Lung (tissue), 11 donors: ENCODE measurements at regions not wholly inside any gene's neighbourhood (a gene's known extent, or its start where the extent isn't known, plus 50 kb on each side); places are given as distances from the start of the nearest gene placed in this dataset.
"Not testable (repeated sequence)": the region's sequence is repeated elsewhere in the genome, so short reads cannot be mapped to it uniquely, and the experiment has no call there.

Experiments used
- ATAC-seq: fragments of 200-7000 bp; cut with Tn5 transposase; one replicate; pipeline ENCODE4 v1.9.1; 2020; ENCODE audit warnings: moderate number of reproducible peaks; ENCODE audit not compliant: insufficient read depth, low FRiP score
- DNase-seq, 3 donors: peaks; one replicate each; pipeline ENCODE4 v3.0.0-alpha.2; 2013 to 2017
- H3K27ac ChIP-seq, 2 donors: one replicate each; pipeline ENCODE4 v1.5.1; 2013; ENCODE audit warnings: mild to moderate bottlenecking in 2 of 2, moderate library complexity in 2 of 2, control low read depth in 1 of 2, inconsistent platforms in 1 of 2, low read depth in 1 of 2, low read length in 1 of 2
- H3K27me3 ChIP-seq, 3 donors: one replicate each; pipeline ENCODE4 v1.5.1; 2013; ENCODE audit warnings: low read length in 2 of 3; ENCODE audit not compliant: control insufficient read depth in 3 of 3, insufficient read depth in 3 of 3
- H3K36me3 ChIP-seq, 4 donors: one replicate each; pipeline ENCODE4 v1.5.1; 2013; ENCODE audit warnings: low read length in 4 of 4, mild to moderate bottlenecking in 1 of 4, moderate library complexity in 1 of 4; ENCODE audit not compliant: control insufficient read depth in 4 of 4, insufficient read depth in 4 of 4
- H3K4me1 ChIP-seq, 5 donors: one replicate each; pipeline ENCODE4 v1.5.1; 2013; ENCODE audit warnings: low read length in 5 of 5, mild to moderate bottlenecking in 2 of 5, moderate library complexity in 1 of 5; ENCODE audit not compliant: control insufficient read depth in 5 of 5, insufficient read depth in 5 of 5
- H3K4me3 ChIP-seq: one replicate; pipeline ENCODE4 v1.5.1; 2013; ENCODE audit warnings: mild to moderate bottlenecking, control low read depth, moderate library complexity
- H3K9ac ChIP-seq, 2 donors: one replicate each; pipeline ENCODE4 v1.5.1; 2013; ENCODE audit warnings: low read length in 2 of 2, control low read depth in 1 of 2; ENCODE audit not compliant: insufficient read depth in 1 of 2
- H3K9me3 ChIP-seq, 4 donors: one replicate each; pipeline ENCODE4 v1.5.1; 2013; ENCODE audit warnings: low read length in 3 of 4, mild to moderate bottlenecking in 1 of 4, moderate library complexity in 1 of 4; ENCODE audit not compliant: control insufficient read depth in 4 of 4, insufficient read depth in 3 of 4
- CTCF ChIP-seq: IDR thresholded peaks from 2 replicates; pipeline ENCODE4 v1.5.1; 2012; ENCODE audit warnings: mild to moderate bottlenecking; ENCODE audit errors: control extremely low read depth, extremely low read depth
- WGBS, 2 donors: extraction: QIAGEN DNeasy Blood & Tissue Kit; methylation state at CpG; one replicate each; pipeline ENCODE4 v1.1.7; 2013; 5-methylcytosine and 5-hydroxymethylcytosine counted together
- donor health status: control.
- donor health status: control.
- donor health status: Bipolar disorder and iron deficiency.
- donor health status: healthy.
- donor health status: DM: yes; HTN: yes; CAD: no.

- H3K4me1 ChIP-seq, result no peaks in the 10 kb centered on the region
- no peak for TF ChIP-seq CTCF
- ATAC-seq (no peak), DNase-seq (peak in 2 of 3 donors; percentile 73 to 82)
- H3K27ac ChIP-seq, result no peak overlapping the region
- H3K36me3 ChIP-seq, result no peaks in the 10 kb centered on the region
- no peak overlapping the region for H3K4me3 ChIP-seq
- no peaks in the 10 kb centered on the region for H3K9me3 ChIP-seq
- no peaks in the 10 kb centered on the region for H3K27me3 ChIP-seq
- no peak overlapping the region for H3K9ac ChIP-seq
- WGBS, 2 donors, result 57 to 79% methylated on average over 3 of the region's 3 CpGs
These were observed 422.8 kb downstream of the SH2D1A start for GRCh38 chrX:124769166-124769565.

GRCh38 chrX:124771292-124771691 is 424.9 kb downstream of the SH2D1A start:
- H3K36me3 ChIP-seq, result no peaks in the 10 kb centered on the region
- H3K4me3 ChIP-seq, result no peak overlapping the region
- DNase-seq (no peak), ATAC-seq (no peak)
- no peaks in the 10 kb centered on the region for H3K4me1 ChIP-seq
- WGBS, 2 donors, result 93 to 100% methylated on average over 2 of the region's 2 CpGs
- no peak overlapping the region for H3K9ac ChIP-seq
- H3K27me3 ChIP-seq, result no peaks in the 10 kb centered on the region
- no peaks in the 10 kb centered on the region for H3K9me3 ChIP-seq
- no peak for TF ChIP-seq CTCF
- H3K27ac ChIP-seq, result no peak overlapping the region

- ATAC-seq, H3K27ac ChIP-seq, H3K4me1 ChIP-seq, DNase-seq, H3K4me3 ChIP-seq, H3K27me3 ChIP-seq, H3K9me3 ChIP-seq, H3K9ac ChIP-seq, H3K36me3 ChIP-seq: not testable (repeated sequence)
- WGBS, 2 donors, result 71 to 83% methylated on average over 4 of the region's 4 CpGs
These were observed 441.9 kb downstream of the SH2D1A start for GRCh38 chrX:124788253-124788652.

GRCh38 chrX:124789874-124790273 is 443.5 kb downstream of the SH2D1A start:
- WGBS, 2 donors, result 96% methylated on average over 1 of the region's 1 CpG

More at GRCh38 chrX:124789874-124790273, 443.5 kb downstream of the SH2D1A start:
- not testable (repeated sequence) for H3K36me3 ChIP-seq, H3K4me1 ChIP-seq, H3K27ac ChIP-seq, H3K4me3 ChIP-seq, DNase-seq, H3K9me3 ChIP-seq, ATAC-seq, H3K9ac ChIP-seq, H3K27me3 ChIP-seq
